ENCODE measurements at regions not wholly inside any gene's neighbourhood (a gene's known extent, or its start where the extent isn't known, plus 50 kb on each side); places are given as distances from the start of the nearest gene placed in this dataset.
A peak's percentile ranks its signal among the peaks of the same experiment; 100 is the strongest.
"Not testable (repeated sequence)": the region's sequence is repeated elsewhere in the genome, so short reads cannot be mapped to it uniquely, and the experiment has no call there.

DNA sequence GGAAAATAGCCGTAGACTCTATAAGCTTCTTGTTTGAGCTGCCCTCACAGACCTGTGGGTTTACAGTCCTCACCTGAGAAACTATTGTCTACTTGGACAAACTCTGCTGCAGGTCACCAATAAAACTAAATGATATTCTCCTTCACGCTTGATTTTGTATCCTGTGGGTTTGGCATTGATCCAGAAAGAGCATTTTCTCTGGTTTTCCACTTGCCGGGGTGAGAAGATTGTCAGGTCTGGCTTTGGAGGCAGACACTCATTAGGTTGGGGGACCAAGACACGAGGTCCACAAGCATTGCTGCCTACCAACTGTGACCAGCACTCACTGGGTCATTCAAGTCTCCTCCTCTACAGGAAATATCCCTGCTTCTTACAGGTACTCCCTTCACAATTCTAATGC lies 68.5 kb downstream of the CDC14C start:
- no peak overlapping the region for H3K4me3 ChIP-seq
- H3K27me3 ChIP-seq, result no peaks in the 10 kb centered on the region; the same call in 1 of the 2 replicates
- H3K36me3 ChIP-seq, result no peaks in the 10 kb centered on the region
- no peaks in the 10 kb centered on the region for H3K9me3 ChIP-seq
- no peak for DNase-seq

DNA sequence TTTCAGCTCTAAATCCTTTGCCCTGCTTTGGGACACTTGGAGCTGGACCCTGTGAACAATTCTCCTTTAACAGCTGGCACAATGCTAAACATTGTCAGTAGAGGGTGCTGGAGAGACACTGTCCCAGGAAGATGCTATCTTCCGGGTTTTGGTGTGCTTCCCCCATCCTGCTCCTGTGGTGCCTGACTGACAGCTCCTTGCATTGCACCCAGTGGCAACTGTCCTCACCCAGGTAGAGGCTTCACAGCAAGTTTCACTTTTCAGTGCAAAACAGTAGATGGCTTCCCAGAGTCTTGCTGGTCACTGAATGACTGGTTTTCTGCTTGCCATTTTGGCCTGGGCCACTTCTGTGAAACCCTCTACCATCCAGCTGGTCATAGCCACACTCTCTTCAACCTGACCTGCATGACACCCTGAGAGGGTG lies 77.3 kb downstream of the CDC14C start:
- peak; percentile 4 for DNase-seq
- Histone ChIP-seq H3K9me3 (no peaks in the 10 kb centered on the region), H3K27me3 (no peaks in the 10 kb centered on the region; the same call in 1 of the 2 replicates), H3K4me3 (no peak overlapping the region), H3K36me3 (no peaks in the 10 kb centered on the region)

DNA sequence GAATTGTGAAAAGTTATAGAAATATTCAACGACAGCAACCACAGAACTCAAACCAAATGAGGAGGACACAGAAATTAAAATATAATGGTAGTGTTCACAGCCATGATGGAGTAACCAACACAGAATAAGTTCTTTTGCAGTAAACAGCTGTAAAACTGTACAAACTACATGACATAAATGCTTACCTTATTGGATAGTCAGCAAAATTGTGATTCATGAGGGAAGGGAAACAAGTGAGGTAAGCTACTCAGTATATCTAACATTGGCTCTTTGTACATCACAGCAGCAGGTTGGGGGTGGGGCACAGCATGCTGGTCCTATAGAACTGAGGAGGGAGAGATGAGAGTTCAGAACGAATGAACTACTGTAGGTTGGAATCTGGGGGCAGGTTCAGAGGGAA lies 86.4 kb downstream of the CDC14C start:
- Histone ChIP-seq H3K9me3 (no peaks in the 10 kb centered on the region), H3K36me3 (no peaks in the 10 kb centered on the region), H3K27me3 (no peaks in the 10 kb centered on the region), H3K4me3 (no peak overlapping the region)
- DNase-seq, result no peak

DNA sequence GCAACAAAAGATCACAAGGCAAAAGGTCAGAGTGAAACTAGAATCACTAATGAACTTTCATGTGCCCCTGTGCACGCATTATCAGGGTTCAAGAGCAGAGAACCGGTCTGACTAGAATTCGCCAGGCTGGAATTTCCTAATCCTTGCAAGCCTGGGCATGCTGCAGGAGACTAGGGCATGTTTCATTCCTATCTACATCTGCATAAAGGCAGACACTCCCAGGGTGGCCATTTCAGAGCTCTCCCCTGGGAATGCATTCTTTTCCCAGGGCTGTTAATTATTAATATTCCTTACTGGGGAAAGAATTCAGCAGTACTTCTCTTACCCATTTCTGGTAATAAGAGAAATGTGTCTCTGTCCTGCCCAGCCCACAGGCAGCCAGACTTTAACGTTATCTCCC lies 90.5 kb downstream of the CDC14C start:
- Histone ChIP-seq H3K27me3 (no peaks in the 10 kb centered on the region), H3K9me3 (no peaks in the 10 kb centered on the region)

DNA sequence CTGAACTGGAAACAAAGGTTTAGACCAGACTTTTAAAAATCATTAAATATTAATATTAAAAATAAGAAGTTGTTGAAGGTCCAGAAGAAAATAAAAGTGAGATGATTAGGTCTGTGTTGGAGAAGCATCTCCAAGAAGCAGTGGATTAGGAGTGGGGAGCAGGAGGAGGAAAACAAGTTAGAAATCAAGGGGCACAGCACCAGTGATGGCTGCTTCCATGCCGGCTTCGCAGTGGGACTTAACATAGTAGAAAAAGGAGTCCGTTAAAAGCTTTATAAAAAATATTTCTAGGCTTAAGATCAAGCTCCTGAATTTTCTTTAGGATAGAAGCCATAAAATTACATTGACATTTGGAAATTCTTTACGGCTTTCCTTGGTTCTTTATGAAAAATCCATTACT lies 95.8 kb downstream of the CDC14C start:
- Histone ChIP-seq H3K27me3 (no peaks in the 10 kb centered on the region), H3K4me3 (no peak overlapping the region), H3K36me3 (no peaks in the 10 kb centered on the region), H3K9me3 (no peaks in the 10 kb centered on the region)
- DNase-seq, result no peak

More for the DNA sequence above, 90.5 kb downstream of the CDC14C start:
- H3K4me3 ChIP-seq, result no peak overlapping the region
- H3K36me3 ChIP-seq, result no peaks in the 10 kb centered on the region
- DNase-seq, result no peak

DNA sequence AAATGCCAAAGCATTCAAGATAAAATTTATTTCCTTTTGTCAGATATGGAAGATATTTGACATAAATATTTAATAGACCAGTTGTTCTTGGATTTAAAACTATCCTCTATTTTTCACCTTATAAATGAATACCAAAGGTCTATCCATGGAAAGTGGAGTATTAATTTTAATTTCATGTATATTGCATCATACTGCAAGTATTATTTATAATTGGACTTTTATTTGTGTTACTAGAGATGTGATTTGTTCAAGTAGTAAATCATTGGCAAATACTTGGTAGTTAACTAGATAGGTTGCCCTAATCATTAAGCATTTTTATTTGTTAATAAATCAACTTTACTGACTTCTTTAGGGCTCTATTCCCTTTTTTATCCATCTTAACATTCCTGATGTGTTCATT lies 98.1 kb downstream of the CDC14C start:
- DNase-seq, result no peak
- Histone ChIP-seq H3K9me3 (no peaks in the 10 kb centered on the region), H3K4me3 (no peak overlapping the region), H3K36me3 (no peaks in the 10 kb centered on the region), H3K27me3 (no peaks in the 10 kb centered on the region)

DNA sequence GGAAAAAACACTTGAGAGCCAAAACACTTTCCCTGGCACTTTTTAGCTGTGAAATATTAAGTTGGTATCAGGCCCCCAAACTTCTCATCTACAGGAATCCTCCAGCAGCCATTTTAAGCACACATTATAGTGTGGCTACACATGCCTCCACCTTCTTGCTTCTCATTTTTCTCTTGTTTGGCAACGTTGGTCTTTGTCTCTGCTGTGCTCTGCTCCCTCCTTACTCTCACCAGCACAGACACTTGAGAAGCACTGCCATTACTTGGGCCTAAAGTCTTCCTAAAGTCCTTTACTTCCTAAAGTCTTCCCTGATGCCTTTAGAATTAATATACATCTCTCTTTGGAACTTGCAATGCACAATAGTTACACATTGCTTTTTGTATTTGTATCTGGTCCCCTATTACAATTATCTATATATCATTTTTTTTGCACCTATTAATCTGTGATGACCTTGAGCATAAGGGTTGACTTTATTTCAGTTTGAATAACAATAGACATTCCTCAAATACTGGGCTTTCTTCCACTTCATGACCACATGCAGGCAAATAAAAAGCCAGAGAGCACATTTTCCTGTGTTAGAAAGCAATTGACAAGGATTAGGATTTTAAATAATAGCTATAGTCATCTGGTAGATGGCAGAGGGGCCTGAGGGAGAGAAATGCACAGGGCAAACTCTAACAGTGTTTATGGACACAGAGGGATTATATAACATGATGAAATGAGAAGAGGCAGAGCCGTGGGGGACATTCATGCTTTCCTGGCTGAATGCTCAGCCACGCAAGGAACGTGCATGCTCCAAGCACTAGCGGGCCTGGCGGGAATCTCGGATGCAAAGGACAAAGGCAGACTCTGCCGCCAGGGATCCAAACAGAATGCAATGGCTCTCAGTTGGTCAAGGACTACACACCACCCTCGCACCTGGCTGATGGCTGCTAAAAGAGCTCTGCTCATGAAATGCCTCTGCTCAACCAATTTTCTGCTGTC lies 99.3 kb downstream of the CDC14C start:
- DNase-seq, result no peak
- H3K36me3 ChIP-seq, result no peaks in the 10 kb centered on the region
- no peaks in the 10 kb centered on the region for H3K9me3 ChIP-seq
- H3K4me3 ChIP-seq, result no peak overlapping the region
- no peaks in the 10 kb centered on the region for H3K27me3 ChIP-seq

DNA sequence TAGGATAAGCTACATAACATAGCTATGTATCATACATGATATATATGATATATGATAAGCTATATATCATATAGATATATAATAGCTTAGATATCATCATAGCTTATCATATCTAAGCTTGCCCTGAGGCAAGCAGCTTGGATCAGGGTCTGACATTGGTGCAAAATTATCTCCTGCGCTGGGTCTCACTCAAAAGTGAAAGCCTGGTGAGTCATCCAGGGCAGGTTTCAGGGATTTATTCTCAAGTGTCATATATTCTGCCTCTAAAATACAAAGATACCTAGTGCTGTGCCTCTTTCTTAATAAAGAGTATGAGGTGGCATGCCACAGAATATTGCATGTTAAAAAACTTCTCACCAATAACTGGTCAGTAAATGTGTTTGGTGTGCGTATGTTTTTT lies 105.9 kb downstream of the CDC14C start:
- Histone ChIP-seq H3K9me3 (no peaks in the 10 kb centered on the region), H3K4me3 (no peak overlapping the region), H3K27me3 (no peaks in the 10 kb centered on the region), H3K36me3 (no peaks in the 10 kb centered on the region)
- no peak for DNase-seq

DNA sequence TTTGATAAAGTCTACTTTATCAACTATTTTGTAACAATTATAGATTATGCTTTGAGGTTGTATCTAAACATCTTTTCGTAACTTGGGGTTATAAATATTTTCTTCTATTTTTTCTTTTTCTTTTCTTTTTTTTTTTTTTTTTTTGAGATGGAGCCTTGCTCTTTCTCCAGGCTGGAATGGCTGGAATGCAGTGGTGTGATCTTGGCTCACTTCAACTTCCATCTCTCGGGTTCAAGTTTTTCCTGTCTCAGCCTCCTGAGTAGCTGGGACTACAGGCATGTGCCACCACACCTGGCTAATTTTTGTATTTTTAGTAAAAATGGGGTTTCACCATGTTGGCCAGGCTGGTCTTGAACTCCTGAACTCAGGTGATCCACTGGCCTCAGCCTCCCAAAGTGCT lies 108.8 kb downstream of the CDC14C start:
- not testable (repeated sequence) for H3K27me3 ChIP-seq, H3K36me3 ChIP-seq, DNase-seq, H3K4me3 ChIP-seq, H3K9me3 ChIP-seq

DNA sequence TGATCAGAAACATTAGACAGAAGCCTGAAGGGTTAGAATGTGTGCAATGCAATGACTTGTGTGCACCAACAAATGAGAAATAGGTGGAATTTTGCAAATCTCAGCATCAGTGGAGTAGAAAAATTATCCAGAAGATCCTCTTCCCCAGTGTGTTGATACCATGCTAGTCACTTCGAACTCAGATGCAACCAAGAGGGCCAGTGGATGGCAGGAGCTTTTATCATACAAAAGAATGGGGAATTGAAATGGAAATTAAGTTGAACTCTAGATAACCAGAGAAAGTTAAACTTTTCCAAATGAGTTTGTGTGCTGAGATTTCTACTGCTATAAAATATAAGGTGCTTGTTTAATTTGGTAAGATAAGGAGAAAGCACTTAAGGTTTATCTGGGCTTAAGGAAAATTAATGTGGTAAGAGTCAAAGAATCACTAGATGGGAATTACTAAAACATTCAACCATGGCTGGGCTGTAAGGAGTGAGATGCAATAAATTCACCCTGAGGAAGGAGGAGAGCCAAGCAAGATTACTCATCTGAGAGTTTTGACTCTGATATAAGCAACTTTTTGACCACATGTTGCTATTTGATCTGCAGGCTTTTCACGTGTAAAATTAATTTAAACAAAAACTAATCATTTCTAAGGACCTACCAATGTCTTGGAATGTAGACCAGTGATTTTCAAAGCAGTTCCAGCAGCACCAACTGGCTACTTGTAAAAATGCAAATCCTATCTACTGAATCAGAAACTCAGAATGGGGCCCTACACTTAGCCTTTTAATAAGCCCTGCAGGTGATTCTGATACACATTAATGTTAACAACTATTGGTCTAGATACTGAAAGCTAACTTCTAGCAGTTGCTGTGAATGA lies 113.2 kb downstream of the CDC14C start:
- Histone ChIP-seq H3K36me3 (no peaks in the 10 kb centered on the region), H3K4me3 (no peak overlapping the region), H3K27me3 (no peaks in the 10 kb centered on the region), H3K9me3 (no peaks in the 10 kb centered on the region)
- no peak for DNase-seq

DNA sequence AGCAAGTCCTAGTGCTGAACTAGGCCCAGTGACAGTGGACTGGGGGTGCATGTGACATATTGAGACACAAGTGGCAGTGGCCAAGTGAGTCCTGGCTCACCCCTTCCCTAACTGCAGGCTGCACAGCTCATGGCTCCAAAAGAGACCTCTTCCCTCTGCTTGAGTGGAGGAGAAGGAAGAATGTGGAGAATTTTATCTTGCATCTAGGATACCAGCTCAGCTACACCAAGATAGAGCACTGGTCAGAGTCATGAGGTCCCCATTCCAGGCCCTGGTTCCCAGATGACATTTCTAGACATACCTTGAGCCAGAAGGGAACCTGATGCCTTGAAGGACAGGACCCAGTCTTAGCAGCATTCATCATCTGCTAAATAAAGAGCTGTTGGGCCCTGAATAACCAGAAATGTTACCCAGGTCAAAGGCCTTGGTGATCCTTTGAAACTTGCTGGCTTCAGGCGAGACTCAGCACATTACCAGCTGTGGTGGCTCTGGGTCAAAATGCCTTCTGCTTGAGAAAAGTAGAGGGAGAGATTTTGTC lies 114.5 kb downstream of the CDC14C start:
- H3K27me3 ChIP-seq, result no peaks in the 10 kb centered on the region
- no peak for DNase-seq
- no peaks in the 10 kb centered on the region for H3K36me3 ChIP-seq
- no peak overlapping the region for H3K4me3 ChIP-seq
- H3K9me3 ChIP-seq, result no peaks in the 10 kb centered on the region

DNA sequence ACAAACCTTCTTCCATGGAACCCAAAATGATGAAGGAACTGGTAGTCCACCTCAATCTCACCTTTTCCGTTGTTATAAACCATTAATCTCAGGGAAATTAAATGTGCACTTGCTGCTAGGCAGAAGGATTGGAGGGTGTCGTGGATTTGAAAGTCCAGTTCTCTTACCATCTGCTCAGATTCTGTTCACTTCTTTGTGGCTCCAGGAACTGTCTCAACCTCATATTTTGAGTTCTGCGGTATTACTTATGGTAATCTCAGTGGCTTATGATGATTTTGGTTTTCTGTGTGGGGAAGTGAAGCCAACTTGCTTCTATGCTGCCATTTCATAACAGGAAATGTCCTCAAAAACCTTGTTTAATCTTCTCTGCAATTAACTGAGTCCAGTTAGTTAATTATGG lies 136.4 kb downstream of the CDC14C start:
- Histone ChIP-seq H3K27me3 (no peaks in the 10 kb centered on the region), H3K4me3 (no peak overlapping the region), H3K9me3 (no peaks in the 10 kb centered on the region), H3K36me3 (no peaks in the 10 kb centered on the region)
- no peak for DNase-seq

DNA sequence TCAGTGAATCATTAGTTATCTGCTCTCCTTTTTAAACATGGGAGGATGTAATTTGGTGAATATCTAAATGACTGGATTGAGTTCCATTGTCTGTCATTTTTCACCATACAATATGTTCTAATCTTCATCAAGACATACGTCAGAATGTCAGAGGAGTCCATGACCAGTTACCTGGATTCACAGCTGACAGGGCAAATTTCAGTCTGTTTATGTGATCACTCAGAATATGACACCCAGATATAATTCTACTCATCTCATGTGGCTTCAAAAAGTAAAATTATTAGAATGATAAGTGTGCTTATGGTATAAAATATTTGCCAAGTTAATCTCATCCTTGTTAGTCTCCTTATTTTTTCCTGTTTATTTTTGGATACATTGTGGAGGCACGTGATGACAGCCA lies 150.2 kb downstream of the CDC14C start:
- Histone ChIP-seq H3K9me3 (no peaks in the 10 kb centered on the region), H3K27me3 (no peaks in the 10 kb centered on the region), H3K4me3 (no peak overlapping the region), H3K36me3 (no peaks in the 10 kb centered on the region)
- no peak for DNase-seq

DNA sequence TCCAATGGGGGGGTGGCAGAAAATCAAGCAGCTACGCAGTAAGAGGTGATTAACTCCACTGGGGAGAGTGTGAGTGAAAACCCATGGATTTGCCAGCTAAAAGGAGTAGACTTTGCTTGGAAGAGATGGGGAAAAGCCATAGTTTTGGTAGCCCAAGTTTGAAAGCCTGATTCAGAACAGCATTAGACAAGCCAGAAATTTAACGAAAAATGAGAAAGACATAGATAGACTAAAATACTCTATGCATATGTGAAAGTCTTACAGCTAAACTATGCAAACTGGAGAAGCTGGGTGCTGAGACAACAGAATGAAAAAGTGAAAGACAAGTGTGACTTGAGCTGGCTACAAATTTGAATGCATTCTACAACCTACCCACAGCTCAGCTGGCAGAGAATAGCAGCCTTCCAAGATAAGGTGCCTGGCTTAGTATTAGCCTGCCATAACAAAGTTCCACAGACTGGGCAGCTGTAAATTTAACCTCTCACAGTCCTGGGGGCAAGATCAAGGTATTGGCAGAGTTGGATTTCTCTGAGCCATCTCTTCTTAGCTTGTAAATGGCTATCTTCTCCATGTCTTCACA lies 156.6 kb downstream of the CDC14C start:
- Histone ChIP-seq H3K36me3 (no peaks in the 10 kb centered on the region), H3K4me3 (no peak overlapping the region), H3K9me3 (no peaks in the 10 kb centered on the region), H3K27me3 (no peaks in the 10 kb centered on the region)
- no peak for DNase-seq

DNA sequence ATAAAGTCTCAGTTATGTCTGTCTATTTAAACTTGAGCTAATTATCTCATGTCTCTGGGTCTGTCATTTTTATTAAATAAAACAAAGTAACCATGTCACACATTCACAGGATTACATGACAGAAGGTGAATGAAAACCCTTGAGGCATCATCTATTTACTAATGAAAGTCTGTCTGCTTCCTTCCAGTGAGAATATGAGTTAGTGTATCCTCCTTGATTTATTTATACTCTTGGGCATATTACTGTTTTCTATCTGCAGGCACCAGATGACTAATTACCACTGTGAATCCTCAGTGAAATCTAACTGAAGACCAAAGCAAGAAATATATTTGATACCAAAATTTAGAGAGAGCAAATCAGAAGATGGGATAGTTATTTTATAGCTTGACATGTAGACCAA lies 163.7 kb downstream of the CDC14C start:
- Histone ChIP-seq H3K4me3 (no peak overlapping the region), H3K27me3 (no peaks in the 10 kb centered on the region), H3K9me3 (no peaks in the 10 kb centered on the region), H3K36me3 (no peaks in the 10 kb centered on the region)
- DNase-seq, result no peak

DNA sequence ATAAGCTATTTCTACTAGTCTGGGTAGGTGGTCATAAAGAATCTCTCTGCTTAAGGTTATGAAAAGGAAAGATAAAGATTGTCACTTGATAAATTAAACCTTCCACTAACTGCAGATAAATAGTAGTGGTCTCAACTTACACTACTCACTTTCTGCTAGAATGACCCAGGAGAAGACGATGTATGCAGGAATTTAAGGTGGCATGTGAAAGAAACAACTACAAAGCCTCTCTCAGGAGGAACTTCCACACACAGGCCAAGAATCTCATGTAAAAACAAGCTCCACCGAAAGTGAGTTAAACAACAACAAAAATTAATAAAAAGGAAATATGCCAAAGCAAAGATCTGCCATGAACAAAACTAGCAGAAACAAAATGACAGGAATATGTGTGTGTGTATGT lies 165.4 kb downstream of the CDC14C start:
- Histone ChIP-seq H3K9me3 (no peaks in the 10 kb centered on the region), H3K27me3 (no peaks in the 10 kb centered on the region), H3K36me3 (no peaks in the 10 kb centered on the region), H3K4me3 (no peak overlapping the region)
- DNase-seq, result no peak

DNA sequence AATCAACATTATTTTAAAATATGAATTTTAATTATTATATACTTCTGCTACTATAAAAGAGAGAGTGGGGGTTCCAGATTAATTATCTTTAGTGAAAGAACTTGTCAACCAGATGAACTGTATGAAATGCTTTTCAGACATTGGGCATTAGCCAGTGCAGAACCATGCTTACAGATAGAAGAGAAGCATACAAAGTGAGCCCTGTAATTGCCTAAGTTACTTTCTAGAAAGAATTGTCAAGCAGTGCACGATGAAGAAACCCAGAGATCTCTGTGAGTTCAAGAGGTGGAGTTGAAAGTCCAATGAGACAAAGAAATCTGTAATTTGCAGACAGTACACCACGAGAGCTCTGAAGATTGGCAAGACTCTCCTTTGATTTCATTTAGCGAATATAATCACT lies 166.7 kb downstream of the CDC14C start:
- Histone ChIP-seq H3K9me3 (no peaks in the 10 kb centered on the region), H3K36me3 (no peaks in the 10 kb centered on the region)
- no peak for DNase-seq

More for the DNA sequence above, 166.7 kb downstream of the CDC14C start:
- Histone ChIP-seq H3K4me3 (no peak overlapping the region), H3K27me3 (no peaks in the 10 kb centered on the region)

All from MG63 (cell line).